WERI-Rb-1 (cell line): ENCODE measurements at regions not wholly inside any gene's neighbourhood (a gene's known extent, or its start where the extent isn't known, plus 50 kb on each side); places are given as distances from the start of the nearest gene placed in this dataset.

Experiments used
- DNase-seq: peaks from one replicate; pipeline ENCODE4 v3.0.0-alpha.2; 2020
- H3K27ac ChIP-seq: fragments of 250-450 bp; sonication (Bioruptor Pico); 2 replicates; pipeline ENCODE4 v1.5.1; 2020; ENCODE audit warnings: mild to moderate bottlenecking, moderate library complexity
- H3K27me3 ChIP-seq: fragments of 250-450 bp; sonication (Bioruptor Pico); 2 replicates; pipeline ENCODE4 v1.5.1; 2021; ENCODE audit warnings: mild to moderate bottlenecking, low read depth, moderate library complexity; ENCODE audit not compliant: insufficient read depth, severe bottlenecking
- H3K36me3 ChIP-seq: fragments of 250-450 bp; sonication (Bioruptor Pico); 2 replicates; pipeline ENCODE4 v1.5.1; 2020; ENCODE audit warnings: mild to moderate bottlenecking, moderate library complexity
- H3K4me3 ChIP-seq: 2 replicates; pipeline ENCODE4 v1.5.1; 2011; ENCODE audit warnings: low read depth, mild to moderate bottlenecking, control low read depth, low read length
- H3K9me3 ChIP-seq: fragments of 250-450 bp; sonication (Bioruptor Pico); 2 replicates; pipeline ENCODE4 v1.5.1; 2021; ENCODE audit warnings: mild to moderate bottlenecking, moderate library complexity; ENCODE audit not compliant: severe bottlenecking
- CTCF ChIP-seq: IDR thresholded peaks from 2 replicates; pipeline ENCODE4 v1.5.1; 2011; ENCODE audit warnings: low read depth, mild to moderate bottlenecking, control low read depth, inconsistent platforms, low read length

DNA sequence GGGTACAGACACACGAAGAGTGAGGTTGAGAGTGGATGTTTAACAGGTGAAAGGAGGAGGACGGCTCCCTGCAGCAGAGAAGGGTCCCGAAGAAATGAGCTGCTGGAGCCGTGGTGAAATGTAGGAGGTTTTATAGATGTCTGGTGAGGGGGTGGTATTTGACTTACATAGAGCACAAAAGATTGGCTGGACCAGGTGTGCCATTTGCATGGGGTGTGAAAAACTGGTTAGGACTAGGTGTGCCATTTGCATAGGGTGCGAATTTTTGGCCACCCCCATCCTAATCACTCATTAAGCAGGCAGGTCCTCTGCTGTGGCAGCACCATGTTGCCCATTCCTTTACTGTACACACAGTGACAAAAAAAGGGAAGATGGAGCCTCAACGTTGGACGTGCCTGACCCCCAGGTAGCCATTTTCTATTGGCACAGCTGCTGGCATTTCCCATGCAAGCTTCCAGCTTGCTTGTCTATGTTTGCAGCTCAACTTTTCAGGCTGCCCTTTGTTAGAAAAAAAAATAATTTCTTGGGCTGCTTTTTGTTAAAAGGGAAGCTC is 581.7 kb upstream of the B3GAT1 start:
- no peak for TF ChIP-seq CTCF
- Histone ChIP-seq H3K9me3 (no peaks in the 10 kb centered on the region), H3K27ac (no peak overlapping the region), H3K36me3 (no peaks in the 10 kb centered on the region), H3K4me3 (no peak overlapping the region), H3K27me3 (no peaks in the 10 kb centered on the region)
- DNase-seq = no peak

DNA sequence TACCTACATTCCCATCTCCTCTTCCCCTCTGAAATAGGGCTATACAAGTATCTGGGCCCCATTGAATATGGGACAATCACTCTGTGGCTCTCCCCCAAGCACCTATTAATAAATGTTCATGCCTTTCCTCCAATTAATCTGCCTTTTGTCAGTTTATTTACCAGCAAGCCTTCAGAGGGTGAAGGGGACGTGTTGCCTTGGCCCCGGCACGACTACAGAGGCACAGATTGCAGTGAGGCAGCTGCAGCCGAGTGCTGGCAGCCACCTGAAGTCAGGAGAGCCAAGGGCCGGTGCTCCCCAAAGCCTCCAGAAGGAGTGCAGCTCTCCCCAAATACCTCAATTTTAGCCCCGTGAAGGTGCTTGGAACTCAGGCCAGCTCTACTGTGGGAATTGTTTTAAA is 580.9 kb upstream of the B3GAT1 start:
- H3K27ac ChIP-seq = no peak overlapping the region
- DNase-seq = no peak

GRCh38 chr11:134988495-134988894 is 576.5 kb upstream of the B3GAT1 start:
- H3K4me3 ChIP-seq = no peak overlapping the region
- DNase-seq = no peak
- no peaks in the 10 kb centered on the region for H3K27me3 ChIP-seq
- H3K9me3 ChIP-seq = no peaks in the 10 kb centered on the region
- no peak overlapping the region for H3K27ac ChIP-seq
- no peak for TF ChIP-seq CTCF
- H3K36me3 ChIP-seq = no peaks in the 10 kb centered on the region

More for the DNA sequence above, 580.9 kb upstream of the B3GAT1 start:
- no peaks in the 10 kb centered on the region for H3K27me3 ChIP-seq
- no peak overlapping the region for H3K4me3 ChIP-seq
- H3K9me3 ChIP-seq = no peaks in the 10 kb centered on the region
- no peak for TF ChIP-seq CTCF
- H3K36me3 ChIP-seq = no peaks in the 10 kb centered on the region

- no peak for TF ChIP-seq CTCF
- H3K4me3 ChIP-seq = no peak overlapping the region
Observed at GRCh38 chr11:134987822-134988221, 575.8 kb upstream of the B3GAT1 start.

DNA sequence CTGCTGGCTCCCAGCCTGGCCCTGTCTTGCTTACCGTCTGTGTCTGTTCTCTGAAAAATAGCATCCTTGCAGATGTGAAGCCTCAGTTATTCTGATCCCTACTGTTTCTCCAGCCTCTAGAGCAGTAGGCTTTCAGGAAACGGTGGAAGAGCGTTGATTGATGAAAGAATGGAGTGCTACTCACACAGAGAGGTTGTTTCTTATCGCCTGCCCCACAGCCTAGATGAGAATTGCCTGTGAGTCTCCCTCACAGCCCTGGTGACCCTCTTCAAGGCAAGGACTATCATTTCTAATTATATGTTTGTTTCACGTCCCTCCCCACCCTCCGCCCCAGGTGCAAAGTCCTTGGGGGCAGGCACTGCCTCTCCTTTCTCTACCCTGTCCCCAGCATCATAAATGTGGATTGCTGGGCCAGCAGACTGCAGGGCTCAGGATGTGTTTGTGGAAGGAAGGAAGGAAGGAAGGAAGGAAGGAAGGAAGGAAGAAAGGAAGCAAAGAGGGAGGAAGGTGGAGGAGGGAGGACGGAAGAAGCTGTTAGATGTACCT is 575.3 kb upstream of the B3GAT1 start:
- no peak overlapping the region for H3K27ac ChIP-seq

More at GRCh38 chr11:134987822-134988221, 575.8 kb upstream of the B3GAT1 start:
- Histone ChIP-seq H3K27me3 (no peaks in the 10 kb centered on the region), H3K9me3 (no peaks in the 10 kb centered on the region), H3K36me3 (no peaks in the 10 kb centered on the region), H3K27ac (no peak overlapping the region)
- DNase-seq = no peak

More for the DNA sequence above, 575.3 kb upstream of the B3GAT1 start:
- no peak overlapping the region for H3K4me3 ChIP-seq
- no peak for TF ChIP-seq CTCF
- no peak for DNase-seq
- no peaks in the 10 kb centered on the region for H3K36me3 ChIP-seq
- no peaks in the 10 kb centered on the region for H3K27me3 ChIP-seq
- no peaks in the 10 kb centered on the region for H3K9me3 ChIP-seq
